Midbrain (tissue), 1 donor: ENCODE measurements at regions not wholly inside any gene's neighbourhood (a gene's known extent, or its start where the extent isn't known, plus 50 kb on each side); places are given as distances from the start of the nearest gene placed in this dataset.

Source experiments
- DNase-seq: peaks from one replicate; lab custom pipeline; 2025; lab: John Stamatoyannopoulos, UW

DNA sequence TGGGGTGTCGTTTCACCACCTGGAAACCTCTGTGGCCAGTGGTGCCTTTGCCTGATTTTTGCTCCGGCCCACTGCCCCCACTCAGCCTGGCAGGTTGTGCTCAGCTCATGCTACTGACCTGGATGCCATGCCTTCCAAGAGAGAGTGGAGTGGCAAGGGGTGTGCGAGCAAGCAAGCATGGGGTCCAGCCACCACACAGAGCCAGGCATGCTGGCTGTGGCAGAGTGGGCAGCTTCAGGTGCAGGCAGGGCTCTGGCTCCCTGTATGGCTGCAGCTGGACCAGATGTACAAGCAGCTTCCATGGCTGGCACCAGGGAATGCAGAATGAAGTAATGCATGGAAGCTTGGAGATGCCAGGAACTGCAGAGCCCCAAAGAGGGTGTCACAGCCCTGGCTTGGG, 620.5 kb upstream of the SETBP1 start:
- DNase-seq = no peak

DNA sequence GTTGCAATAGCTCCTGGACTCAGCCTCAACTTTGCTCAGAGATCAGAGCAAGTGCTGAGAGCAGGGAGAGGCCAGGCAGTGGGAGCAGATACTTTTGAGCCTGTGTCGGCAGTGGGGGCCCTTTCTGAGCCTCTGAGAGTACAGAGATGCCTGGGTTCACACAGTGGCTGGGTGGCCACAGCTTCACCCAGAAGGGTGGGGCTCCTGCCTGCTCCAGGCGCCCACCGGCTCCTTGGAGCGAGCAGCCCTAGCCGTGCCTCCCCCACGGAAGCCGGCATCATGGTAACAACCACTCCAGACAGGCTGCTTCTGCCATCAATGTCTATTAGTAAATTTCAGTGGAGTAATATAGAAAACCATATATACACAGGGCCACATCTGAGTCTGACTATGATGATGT, 619.2 kb upstream of the SETBP1 start:
- DNase-seq = no peak

DNA sequence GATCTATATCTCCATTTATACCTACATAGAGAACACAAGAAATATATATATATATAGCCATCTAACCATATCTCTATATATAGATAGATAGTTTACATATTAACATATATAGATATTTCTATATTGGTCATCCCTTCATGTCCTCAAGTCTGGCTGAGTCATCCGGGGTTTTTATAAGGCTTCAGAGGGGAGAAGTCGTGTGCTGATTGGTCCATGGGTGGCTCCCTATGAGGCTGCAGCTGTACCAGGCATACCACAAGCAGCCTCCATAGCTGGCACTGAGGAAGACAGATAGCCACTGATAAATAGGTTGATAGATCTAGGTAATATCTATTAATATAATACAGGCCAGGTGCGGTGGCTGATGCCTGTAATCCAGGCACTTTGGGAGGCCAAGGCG, 618.3 kb upstream of the SETBP1 start:
- no peak for DNase-seq

- no peak for DNase-seq
These were observed 615.5 kb upstream of the SETBP1 start for GRCh38 chr18:44065206-44065605.

DNA sequence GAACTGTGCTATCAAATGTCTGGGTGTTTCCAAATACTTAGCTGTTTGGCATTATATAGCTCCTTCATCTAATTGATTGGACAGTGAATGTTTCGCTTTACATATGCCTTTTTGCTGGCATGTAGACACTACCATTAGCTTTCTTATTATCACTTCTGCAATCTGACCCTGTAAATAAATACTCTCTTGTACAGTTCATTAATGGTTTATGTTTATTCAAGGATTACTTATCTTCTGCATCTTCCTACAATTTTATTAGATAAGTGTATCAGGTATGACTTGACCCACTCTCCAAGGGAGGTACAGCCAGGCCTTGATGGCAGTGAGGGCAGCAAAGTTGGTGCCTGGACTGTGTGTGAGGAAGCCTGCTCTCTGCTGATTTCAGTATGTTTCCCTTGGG, 614.1 kb upstream of the SETBP1 start:
- no peak for DNase-seq

GRCh38 chr18:44067186-44067585, 613.5 kb upstream of the SETBP1 start:
- DNase-seq = no peak

DNA sequence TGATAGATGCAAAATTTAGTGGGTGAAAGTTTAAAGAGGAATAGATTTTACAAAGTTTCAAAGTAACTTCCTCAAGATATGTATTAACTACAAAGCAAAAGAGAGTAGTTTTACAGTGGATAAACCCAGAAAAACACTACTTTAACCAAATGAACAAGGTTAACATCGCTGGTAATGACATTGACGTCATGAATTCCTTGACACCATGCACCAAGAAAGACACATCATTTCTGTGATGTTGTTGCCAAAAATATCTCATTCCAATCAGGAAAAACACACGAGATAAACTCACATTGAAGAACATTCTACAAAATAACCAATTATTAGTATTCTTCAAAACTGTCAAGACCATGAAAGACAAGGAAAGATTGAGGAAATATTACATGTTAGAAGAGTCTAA, 605.6 kb upstream of the SETBP1 start:
- no peak for DNase-seq

GRCh38 chr18:44079606-44080005, 601.1 kb upstream of the SETBP1 start:
- DNase-seq = no peak

DNA sequence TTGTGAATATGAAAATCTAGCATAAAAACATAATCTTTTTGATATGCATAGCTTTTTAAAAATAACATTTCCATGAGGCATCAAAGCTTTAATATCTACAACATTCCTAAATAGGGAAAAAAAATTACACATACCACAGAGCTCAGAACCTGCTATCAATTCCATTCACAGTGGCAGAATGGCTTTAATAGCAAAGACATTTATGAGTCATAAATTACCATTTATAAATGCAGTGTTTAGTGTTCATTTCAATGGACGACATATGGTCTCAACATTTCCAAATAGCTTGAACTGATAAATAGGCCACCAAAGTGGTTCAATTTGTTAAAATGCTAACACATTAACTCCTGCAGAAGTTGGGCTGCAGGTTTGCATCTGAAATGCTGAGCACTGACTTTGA, 600.6 kb upstream of the SETBP1 start:
- no peak for DNase-seq

DNA sequence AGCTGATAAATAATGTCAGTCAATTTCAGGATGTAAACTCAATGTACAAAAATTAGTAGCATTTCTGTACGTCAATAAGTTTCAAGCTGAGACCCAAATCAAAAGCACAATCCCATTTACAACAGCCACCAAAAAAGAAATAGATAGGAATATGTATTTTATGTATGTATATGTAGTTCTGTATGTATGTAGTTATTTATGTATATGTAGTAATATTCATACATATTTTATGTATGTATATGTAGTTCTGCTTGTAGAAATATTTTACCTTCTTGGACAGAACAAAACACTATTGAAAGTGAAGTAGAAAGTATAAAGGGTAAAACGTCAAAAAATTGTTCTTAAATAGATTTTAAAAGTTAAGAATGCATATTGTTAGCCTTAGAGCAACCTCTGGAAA, 591.0 kb upstream of the SETBP1 start:
- DNase-seq = no peak

DNA sequence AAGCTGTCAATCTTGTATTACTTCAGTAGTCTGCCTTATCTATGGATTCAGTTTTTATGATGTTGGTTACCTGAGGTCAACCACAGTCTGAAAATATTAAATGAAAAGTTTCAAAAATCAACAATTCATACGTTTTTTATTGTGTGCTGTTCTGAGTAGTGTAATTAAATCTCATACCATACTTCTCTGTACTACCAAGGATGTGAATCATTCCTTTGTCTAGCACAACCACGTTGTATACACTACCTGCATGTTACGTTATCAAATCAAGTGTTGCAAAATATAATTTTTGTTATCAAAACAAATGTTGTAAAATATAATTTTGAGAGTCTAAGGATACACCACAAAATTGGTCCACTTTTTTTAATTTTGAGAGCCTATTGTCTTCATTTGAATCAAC, 590.2 kb upstream of the SETBP1 start:
- no peak for DNase-seq

- no peak for DNase-seq
These were observed 587.4 kb upstream of the SETBP1 start for GRCh38 chr18:44093253-44093652.

- DNase-seq = no peak
These were observed 584.7 kb upstream of the SETBP1 start for GRCh38 chr18:44096016-44096415.

DNA sequence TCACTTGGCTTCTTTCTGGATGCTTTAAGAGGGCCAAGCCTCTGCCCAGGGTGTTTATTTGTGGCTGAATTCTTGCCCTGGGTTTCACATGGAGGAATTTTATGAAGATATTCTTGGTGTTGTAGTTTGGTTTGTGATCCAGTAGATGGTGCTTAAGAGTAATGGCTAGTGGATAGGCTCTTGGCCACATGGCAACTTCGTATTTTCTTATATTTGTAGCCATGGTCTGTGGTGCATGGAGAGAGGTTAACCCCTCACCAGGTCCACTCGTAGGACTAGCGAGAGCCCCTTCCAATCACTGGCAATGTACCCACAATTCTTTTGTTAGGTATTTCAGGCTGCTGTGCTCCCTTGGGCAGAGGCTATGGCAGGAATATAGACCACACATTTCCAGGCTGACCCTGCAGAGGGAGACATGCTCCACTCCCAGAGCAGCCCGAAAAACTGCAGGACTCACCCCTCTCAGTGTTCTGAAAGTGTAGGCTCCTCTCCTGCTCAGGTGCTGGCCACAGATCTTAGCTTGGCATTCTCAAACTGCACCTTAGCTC, 582.1 kb upstream of the SETBP1 start:
- DNase-seq = no peak

DNA sequence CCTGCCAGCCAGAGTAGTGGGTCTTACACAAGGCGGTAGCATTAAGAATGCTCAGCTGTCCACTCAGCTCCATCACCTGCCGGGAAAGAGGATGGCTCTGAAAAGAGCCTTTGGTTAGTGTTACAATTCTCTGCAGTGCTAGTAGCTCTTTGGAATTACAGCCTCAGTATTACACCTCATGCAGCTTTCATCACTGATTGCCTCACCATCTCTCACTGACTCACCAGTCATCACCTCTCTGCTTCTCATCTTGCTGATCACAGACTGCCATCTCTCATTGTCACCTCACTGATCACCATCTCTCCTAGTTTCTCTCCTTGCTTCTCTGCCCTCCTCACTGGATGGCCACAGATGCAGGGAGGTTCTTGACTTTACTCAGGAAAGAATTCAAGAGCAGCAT, 573.5 kb upstream of the SETBP1 start:
- no peak for DNase-seq

DNA sequence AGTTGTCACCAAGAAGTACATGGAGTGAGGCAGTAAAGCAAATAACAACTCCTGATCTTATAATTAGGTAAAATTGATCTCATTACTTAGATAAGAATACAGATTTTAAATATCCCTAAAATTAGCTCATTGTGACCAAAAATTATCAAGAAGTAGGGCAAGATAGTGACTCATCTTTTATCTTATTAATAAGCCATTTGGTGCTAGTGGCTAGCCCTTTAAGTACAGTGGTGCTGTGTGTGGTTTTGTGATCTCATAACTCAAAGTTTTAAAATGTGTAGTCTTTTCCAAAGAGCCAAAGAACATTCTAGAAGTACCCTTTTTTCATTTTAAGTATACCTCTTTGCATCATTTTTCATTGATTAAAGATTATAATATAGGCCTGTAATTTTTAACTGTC, 569.4 kb upstream of the SETBP1 start:
- no peak for DNase-seq

GRCh38 chr18:44117821-44118220, 562.9 kb upstream of the SETBP1 start:
- DNase-seq = no peak

GRCh38 chr18:44119607-44120006, 561.1 kb upstream of the SETBP1 start:
- no peak for DNase-seq

- no peak for DNase-seq
These were observed 556.9 kb upstream of the SETBP1 start for GRCh38 chr18:44123743-44124142.

DNA sequence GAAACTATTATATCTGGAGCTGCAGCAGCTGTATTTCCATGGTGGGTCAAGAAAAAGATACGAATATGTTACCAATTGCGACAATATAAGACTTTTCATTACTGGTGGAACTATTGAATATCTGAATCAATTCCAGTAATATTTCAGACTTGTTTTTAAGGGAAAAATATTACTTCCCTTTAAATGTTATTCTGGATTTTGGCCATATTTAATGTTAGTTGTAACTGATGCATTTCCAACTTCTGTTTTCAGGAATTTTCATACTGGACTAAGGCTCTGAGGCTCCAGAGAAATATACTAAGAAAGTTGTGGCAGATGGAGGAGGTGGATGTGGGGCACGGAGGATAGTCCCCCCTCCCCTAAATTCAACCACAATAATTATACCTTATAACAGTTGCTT, 555.2 kb upstream of the SETBP1 start:
- no peak for DNase-seq

- no peak for DNase-seq
These were observed 554.1 kb upstream of the SETBP1 start for GRCh38 chr18:44126598-44126997.

DNA sequence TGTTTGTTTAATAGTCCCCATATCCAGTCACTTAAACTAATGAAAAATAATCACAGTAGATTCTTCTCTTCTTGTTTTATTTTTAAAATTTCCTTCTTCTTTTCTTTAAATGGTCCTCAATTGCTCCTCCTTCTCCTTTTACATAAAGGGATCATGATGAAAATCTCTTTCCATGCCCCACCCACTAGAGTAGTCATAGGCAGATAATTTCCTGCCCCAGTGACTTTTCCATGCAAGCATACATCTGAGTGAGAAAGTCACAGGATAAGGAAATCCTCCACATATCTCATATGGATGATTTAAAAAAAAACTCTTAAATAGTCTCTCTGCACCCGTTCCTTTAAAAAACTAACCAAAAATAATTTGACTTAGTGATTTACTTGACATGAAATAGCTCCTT, 552.3 kb upstream of the SETBP1 start:
- DNase-seq = no peak

GRCh38 chr18:44130376-44130942, 550.2 kb upstream of the SETBP1 start:
- DNase-seq = no peak

GRCh38 chr18:44133483-44133882, 547.2 kb upstream of the SETBP1 start:
- no peak for DNase-seq

GRCh38 chr18:44134447-44134846, 546.2 kb upstream of the SETBP1 start:
- DNase-seq = no peak
